Ishikawa (cell line): ENCODE measurements at regions not wholly inside any gene's neighbourhood (a gene's known extent, or its start where the extent isn't known, plus 50 kb on each side); places are given as distances from the start of the nearest gene placed in this dataset.
A peak's percentile ranks its signal among the peaks of the same experiment; 100 is the strongest.

Experiments
- CEBPB ChIP-seq: IDR thresholded peaks from 2 replicates; pipeline ENCODE4 v1.6.1; 2012
- CREB1 ChIP-seq: IDR thresholded peaks from 2 replicates; pipeline ENCODE4 v1.6.1; 2012; ENCODE audit warnings: low read depth
- EGR1 ChIP-seq: IDR thresholded peaks from 2 replicates; pipeline ENCODE4 v1.6.1; 2012
- EP300 ChIP-seq: IDR thresholded peaks from 2 replicates; pipeline ENCODE4 v1.6.1; 2012; ENCODE audit warnings: borderline replicate concordance
- FOXM1 ChIP-seq: IDR thresholded peaks from 2 replicates; pipeline ENCODE4 v1.6.1; 2012; ENCODE audit warnings: low read depth, borderline replicate concordance
- NFIC ChIP-seq: IDR thresholded peaks from 2 replicates; pipeline ENCODE4 v1.6.1; 2012
- RAD21 ChIP-seq: IDR thresholded peaks from 2 replicates; pipeline ENCODE4 v1.6.1; 2012; ENCODE audit warnings: low read depth
- TAF1 ChIP-seq: IDR thresholded peaks from 2 replicates; pipeline ENCODE4 v1.6.1; 2012; ENCODE audit warnings: low read depth, mild to moderate bottlenecking
- TCF12 ChIP-seq: IDR thresholded peaks from 2 replicates; pipeline ENCODE4 v1.6.1; 2012; ENCODE audit warnings: low read depth
- TEAD4 ChIP-seq: IDR thresholded peaks from 2 replicates; pipeline ENCODE4 v1.6.1; 2012
- USF1 ChIP-seq: IDR thresholded peaks from 2 replicates; pipeline ENCODE4 v1.6.1; 2012
- YY1 ChIP-seq: IDR thresholded peaks from 2 replicates; pipeline ENCODE4 v1.6.1; 2012; ENCODE audit warnings: low read depth
- ZBTB7A ChIP-seq: IDR thresholded peaks from 2 replicates; pipeline ENCODE4 v1.6.1; 2012; ENCODE audit warnings: low read depth
- TF ChIP-seq, protein P1 (sequence below): IDR thresholded peaks from 2 replicates; pipeline ENCODE4 v1.6.1; 2012; ENCODE audit warnings: low read depth, mild to moderate bottlenecking
- TF ChIP-seq, protein P2 (sequence below): IDR thresholded peaks from 2 replicates; pipeline ENCODE4 v1.6.1; 2012

GRCh38 chr12:124485371-124485770 is 82.0 kb downstream of the NCOR2 start:
- no peak for TF ChIP-seq EGR1
- TF ChIP-seq TEAD4, result no peak
- TF ChIP-seq YY1, result no peak
- TF ChIP-seq FOXM1, result no peak
- TF ChIP-seq CREB1, result no peak
- TF ChIP-seq TAF1, result no peak
- no peak for TF ChIP-seq TCF12
- TF ChIP-seq ZBTB7A, result no peak
- TF ChIP-seq, protein P1, sequence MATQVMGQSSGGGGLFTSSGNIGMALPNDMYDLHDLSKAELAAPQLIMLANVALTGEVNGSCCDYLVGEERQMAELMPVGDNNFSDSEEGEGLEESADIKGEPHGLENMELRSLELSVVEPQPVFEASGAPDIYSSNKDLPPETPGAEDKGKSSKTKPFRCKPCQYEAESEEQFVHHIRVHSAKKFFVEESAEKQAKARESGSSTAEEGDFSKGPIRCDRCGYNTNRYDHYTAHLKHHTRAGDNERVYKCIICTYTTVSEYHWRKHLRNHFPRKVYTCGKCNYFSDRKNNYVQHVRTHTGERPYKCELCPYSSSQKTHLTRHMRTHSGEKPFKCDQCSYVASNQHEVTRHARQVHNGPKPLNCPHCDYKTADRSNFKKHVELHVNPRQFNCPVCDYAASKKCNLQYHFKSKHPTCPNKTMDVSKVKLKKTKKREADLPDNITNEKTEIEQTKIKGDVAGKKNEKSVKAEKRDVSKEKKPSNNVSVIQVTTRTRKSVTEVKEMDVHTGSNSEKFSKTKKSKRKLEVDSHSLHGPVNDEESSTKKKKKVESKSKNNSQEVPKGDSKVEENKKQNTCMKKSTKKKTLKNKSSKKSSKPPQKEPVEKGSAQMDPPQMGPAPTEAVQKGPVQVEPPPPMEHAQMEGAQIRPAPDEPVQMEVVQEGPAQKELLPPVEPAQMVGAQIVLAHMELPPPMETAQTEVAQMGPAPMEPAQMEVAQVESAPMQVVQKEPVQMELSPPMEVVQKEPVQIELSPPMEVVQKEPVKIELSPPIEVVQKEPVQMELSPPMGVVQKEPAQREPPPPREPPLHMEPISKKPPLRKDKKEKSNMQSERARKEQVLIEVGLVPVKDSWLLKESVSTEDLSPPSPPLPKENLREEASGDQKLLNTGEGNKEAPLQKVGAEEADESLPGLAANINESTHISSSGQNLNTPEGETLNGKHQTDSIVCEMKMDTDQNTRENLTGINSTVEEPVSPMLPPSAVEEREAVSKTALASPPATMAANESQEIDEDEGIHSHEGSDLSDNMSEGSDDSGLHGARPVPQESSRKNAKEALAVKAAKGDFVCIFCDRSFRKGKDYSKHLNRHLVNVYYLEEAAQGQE, result no peak
- TF ChIP-seq, protein P2, sequence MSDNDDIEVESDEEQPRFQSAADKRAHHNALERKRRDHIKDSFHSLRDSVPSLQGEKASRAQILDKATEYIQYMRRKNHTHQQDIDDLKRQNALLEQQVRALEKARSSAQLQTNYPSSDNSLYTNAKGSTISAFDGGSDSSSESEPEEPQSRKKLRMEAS, result no peak
- TF ChIP-seq NFIC, result no peak
- TF ChIP-seq CEBPB, result no peak
- TF ChIP-seq USF1, result no peak
- TF ChIP-seq EP300, result no peak
- no peak for TF ChIP-seq RAD21

GRCh38 chr12:124484526-124484953 is 82.9 kb downstream of the NCOR2 start:
- TF ChIP-seq RAD21, result no peak
- no peak for TF ChIP-seq FOXM1
- no peak for TF ChIP-seq CEBPB
- no peak for TF ChIP-seq EP300
- no peak for TF ChIP-seq USF1
- TF ChIP-seq NFIC, result no peak
- TF ChIP-seq, protein P1, result no peak
- TF ChIP-seq ZBTB7A, result no peak
- no peak for TF ChIP-seq TCF12
- TF ChIP-seq TAF1, result no peak
- no peak for TF ChIP-seq YY1
- TF ChIP-seq TEAD4, result no peak
- TF ChIP-seq, protein P2, result no peak
- TF ChIP-seq EGR1, result no peak
- TF ChIP-seq CREB1, result no peak

DNA sequence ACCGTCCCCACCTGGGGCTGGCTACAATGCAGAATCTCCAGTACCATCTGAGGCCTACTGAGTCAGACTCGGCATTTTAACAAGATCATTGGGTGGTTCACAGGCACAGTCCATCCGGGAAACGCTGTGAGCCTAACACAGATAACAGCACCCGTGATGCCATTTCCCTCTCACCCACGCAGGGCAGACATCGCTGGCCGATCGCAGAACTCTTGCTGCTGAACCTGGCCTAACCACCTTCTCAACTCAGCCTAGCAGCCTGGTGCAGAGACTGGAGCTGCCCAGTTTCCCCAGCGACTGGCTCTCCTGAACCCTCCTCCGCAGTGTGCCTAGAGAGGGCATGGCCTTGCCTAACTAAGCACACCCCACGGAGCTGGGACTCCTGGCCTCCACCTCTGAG is 83.3 kb downstream of the NCOR2 start:
- no peak for TF ChIP-seq CEBPB
- TF ChIP-seq EGR1, result 0 out of 2 replicates have a peak, but pooled peaks have one; percentile 43
- TF ChIP-seq USF1, result no peak
- no peak for TF ChIP-seq ZBTB7A
- no peak for TF ChIP-seq TAF1
- TF ChIP-seq RAD21, result no peak

DNA sequence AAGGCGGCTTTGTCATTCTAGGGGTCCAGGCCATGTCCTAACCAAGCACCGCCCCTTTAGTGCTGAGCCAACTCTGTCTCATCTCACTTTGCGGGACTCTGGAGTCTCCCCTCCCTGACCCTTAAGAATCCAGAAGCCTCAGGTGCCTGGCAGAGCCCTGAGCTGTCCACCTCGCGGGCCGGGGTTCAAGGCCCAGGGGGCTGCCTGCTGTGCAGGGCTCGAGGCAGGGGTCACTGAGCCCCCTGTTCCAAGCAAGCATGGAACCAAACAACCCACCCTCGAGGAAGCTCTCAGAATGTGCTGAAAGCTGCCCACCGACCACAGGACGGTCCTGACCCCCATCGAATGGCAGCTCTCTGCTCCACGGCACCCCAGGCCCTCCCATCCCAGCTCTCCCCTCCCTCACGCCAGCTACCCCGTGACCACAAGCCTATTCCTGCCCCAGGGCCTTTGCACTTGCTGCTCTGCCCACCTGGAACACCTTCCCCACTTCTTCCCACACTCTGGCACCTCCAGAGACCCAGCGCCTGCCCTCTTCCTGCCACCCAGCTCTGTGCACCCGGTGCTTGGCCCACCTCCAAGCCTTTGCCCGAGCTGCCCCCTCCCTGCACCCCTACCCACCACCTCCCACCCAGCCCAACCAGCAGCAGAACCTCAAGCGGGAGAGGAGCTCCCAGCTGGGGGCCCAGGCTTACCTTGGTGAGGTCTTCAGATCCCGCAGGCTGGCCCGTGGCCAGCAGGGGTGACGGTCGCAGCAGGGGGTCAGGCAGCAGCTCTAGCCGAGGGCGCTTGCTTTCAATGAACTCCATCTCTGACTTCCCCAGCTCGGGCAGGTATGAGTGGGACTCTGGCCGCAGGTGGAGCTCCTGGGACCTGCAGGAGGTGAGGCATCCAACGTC is 84.3 kb downstream of the NCOR2 start:
- TF ChIP-seq NFIC (peak; percentile 76), EGR1 (no peak), TEAD4 (no peak), EP300 (no peak), CREB1 (no peak)

GRCh38 chr12:124482567-124482893 is 84.9 kb downstream of the NCOR2 start:
- TF ChIP-seq CEBPB (no peak), EP300 (no peak), EGR1 (no peak), CREB1 (no peak), FOXM1 (no peak), TCF12 (no peak), USF1 (no peak), RAD21 (no peak), YY1 (no peak), NFIC (no peak), ZBTB7A (no peak), TAF1 (no peak)
- TF ChIP-seq, protein P2, result no peak
- TF ChIP-seq, protein P1, result no peak
